ENCODE measurements at regions not wholly inside any gene's neighbourhood (a gene's known extent, or its start where the extent isn't known, plus 50 kb on each side); places are given as distances from the start of the nearest gene placed in this dataset.

- no peak for DNase-seq
- no peaks in the 10 kb centered on the region for H3K4me1 ChIP-seq
- H3K36me3 ChIP-seq, result no peaks in the 10 kb centered on the region
- no peaks in the 10 kb centered on the region for H3K27me3 ChIP-seq
- WGBS, 2 donors, result 84 to 88% methylated on average over 1 of the region's 1 CpG
- no peaks in the 10 kb centered on the region for H3K9me3 ChIP-seq
- no peak overlapping the region for H3K27ac ChIP-seq
- H3K4me3 ChIP-seq, result no peak overlapping the region
- TF ChIP-seq CTCF (IDR thresholded peaks at IDR 0.05) (no peak), POLR2A (IDR thresholded peaks at IDR 0.05) (no peak), POLR2AphosphoS5 (IDR thresholded peaks at IDR 0.05) (no peak), EP300 (IDR thresholded peaks at IDR 0.05) (no peak)
- intact Hi-C loops (cut with DNase I), result no loop called here
These were observed 166.7 kb downstream of the MIS18A start for GRCh38 chr21:32112195-32112594.

GRCh38 chr21:32108566-32108965, 170.3 kb downstream of the MIS18A start:
- no peaks in the 10 kb centered on the region for H3K36me3 ChIP-seq
- H3K27ac ChIP-seq, result no peak overlapping the region
- WGBS, 2 donors, result 86 to 91% methylated on average over 2 of the region's 2 CpGs
- H3K4me1 ChIP-seq, result no peaks in the 10 kb centered on the region
- TF ChIP-seq EP300 (IDR thresholded peaks at IDR 0.05) (no peak), CTCF (IDR thresholded peaks at IDR 0.05) (no peak), POLR2AphosphoS5 (IDR thresholded peaks at IDR 0.05) (no peak), POLR2A (IDR thresholded peaks at IDR 0.05) (no peak)
- no peak for DNase-seq
- no peak overlapping the region for H3K4me3 ChIP-seq
- H3K9me3 ChIP-seq, result peaks cover 0 to 3% (median 0%) of the 10 kb centered on the region in 4 donors
- intact Hi-C loops (cut with DNase I), result no loop called here
- no peaks in the 10 kb centered on the region for H3K27me3 ChIP-seq

- WGBS, 2 donors, result 88 to 91% methylated on average over 1 of the region's 1 CpG
- Histone ChIP-seq H3K4me3 (no peak overlapping the region), H3K27me3 (no peaks in the 10 kb centered on the region), H3K36me3 (no peaks in the 10 kb centered on the region), H3K4me1 (no peaks in the 10 kb centered on the region), H3K27ac (no peak overlapping the region), H3K9me3 (peaks cover 0 to 3% (median 0%) of the 10 kb centered on the region in 4 donors)
- TF ChIP-seq POLR2A (IDR thresholded peaks at IDR 0.05), result no peak
- no peak for TF ChIP-seq EP300 (IDR thresholded peaks at IDR 0.05)
- no peak for TF ChIP-seq POLR2AphosphoS5 (IDR thresholded peaks at IDR 0.05)
- no peak for TF ChIP-seq CTCF (IDR thresholded peaks at IDR 0.05)
- no peak for DNase-seq
- intact Hi-C loops (cut with DNase I), result no loop called here
These were observed 175.5 kb downstream of the MIS18A start for GRCh38 chr21:32103361-32103760.

GRCh38 chr21:32102426-32102825, 176.4 kb downstream of the MIS18A start:
- Histone ChIP-seq H3K27ac (no peak overlapping the region), H3K4me1 (no peaks in the 10 kb centered on the region), H3K9me3 (peaks cover 0 to 3% (median 0%) of the 10 kb centered on the region in 4 donors), H3K27me3 (no peaks in the 10 kb centered on the region), H3K4me3 (no peak overlapping the region), H3K36me3 (no peaks in the 10 kb centered on the region)
- intact Hi-C loops (cut with DNase I), result no loop called here
- whole genome bisulfite sequencing, 2 donors, result 90 to 91% methylated on average over 1 of the region's 1 CpG
- no peak for DNase-seq
- no peak for TF ChIP-seq CTCF (IDR thresholded peaks at IDR 0.05)
- no peak for TF ChIP-seq POLR2A (IDR thresholded peaks at IDR 0.05)
- TF ChIP-seq EP300 (IDR thresholded peaks at IDR 0.05), result no peak
- no peak for TF ChIP-seq POLR2AphosphoS5 (IDR thresholded peaks at IDR 0.05)

GRCh38 chr21:32101277-32101676, 177.6 kb downstream of the MIS18A start:
- no peaks in the 10 kb centered on the region for H3K27me3 ChIP-seq
- intact Hi-C loops (cut with DNase I), result no loop called here
- no peaks in the 10 kb centered on the region for H3K4me1 ChIP-seq
- no peak overlapping the region for H3K27ac ChIP-seq
- TF ChIP-seq POLR2AphosphoS5 (IDR thresholded peaks at IDR 0.05) (no peak), POLR2A (IDR thresholded peaks at IDR 0.05) (no peak), CTCF (IDR thresholded peaks at IDR 0.05) (no peak), EP300 (IDR thresholded peaks at IDR 0.05) (no peak)
- no peaks in the 10 kb centered on the region for H3K36me3 ChIP-seq
- WGBS, 2 donors, result 70 to 73% methylated on average over 3 of the region's 3 CpGs
- H3K9me3 ChIP-seq, result no peaks in the 10 kb centered on the region
- H3K4me3 ChIP-seq, result no peak overlapping the region
- DNase-seq, result no peak
